Gastrocnemius medialis (tissue), 4 donors: ENCODE measurements at regions not wholly inside any gene's neighbourhood (a gene's known extent, or its start where the extent isn't known, plus 50 kb on each side); places are given as distances from the start of the nearest gene placed in this dataset.

Experiments used
- CTCF ChIP-seq, 5 experiments: fragments of 450-650 bp in 3 of 5; fragments of 200-600 bp in 2 of 5; sonication (generic) in 2 of 5; IDR thresholded peaks in 4 of 5; conservative IDR thresholded peaks in 1 of 5; 1 replicate in 4 of 5; 2 replicates in 1 of 5; pipeline ENCODE4 v1.5.1; 2016 to 2019; ENCODE audit warnings: antibody characterized with exemption in 5 of 5, mild to moderate bottlenecking in 3 of 5, moderate library complexity in 3 of 5
- POLR2A ChIP-seq, 2 donors: fragments of 450-650 bp; IDR thresholded peaks; one replicate each; pipeline ENCODE4 v1.6.1; 2017; ENCODE audit warnings: antibody characterized with exemption in 2 of 2, mild to moderate bottlenecking in 2 of 2, moderate library complexity in 2 of 2

GRCh38 chr20:57003012-57003411 is 263.4 kb downstream of the BMP7 start:
- TF ChIP-seq CTCF (IDR thresholded peaks at IDR 0.05 in 4 of 5, conservative IDR thresholded peaks at IDR 0.05 in 1 of 5) (no peak), POLR2A (IDR thresholded peaks at IDR 0.05) (no peak)
